ENCODE measurements at regions not wholly inside any gene's neighbourhood (a gene's known extent, or its start where the extent isn't known, plus 50 kb on each side); places are given as distances from the start of the nearest gene placed in this dataset.

DNA sequence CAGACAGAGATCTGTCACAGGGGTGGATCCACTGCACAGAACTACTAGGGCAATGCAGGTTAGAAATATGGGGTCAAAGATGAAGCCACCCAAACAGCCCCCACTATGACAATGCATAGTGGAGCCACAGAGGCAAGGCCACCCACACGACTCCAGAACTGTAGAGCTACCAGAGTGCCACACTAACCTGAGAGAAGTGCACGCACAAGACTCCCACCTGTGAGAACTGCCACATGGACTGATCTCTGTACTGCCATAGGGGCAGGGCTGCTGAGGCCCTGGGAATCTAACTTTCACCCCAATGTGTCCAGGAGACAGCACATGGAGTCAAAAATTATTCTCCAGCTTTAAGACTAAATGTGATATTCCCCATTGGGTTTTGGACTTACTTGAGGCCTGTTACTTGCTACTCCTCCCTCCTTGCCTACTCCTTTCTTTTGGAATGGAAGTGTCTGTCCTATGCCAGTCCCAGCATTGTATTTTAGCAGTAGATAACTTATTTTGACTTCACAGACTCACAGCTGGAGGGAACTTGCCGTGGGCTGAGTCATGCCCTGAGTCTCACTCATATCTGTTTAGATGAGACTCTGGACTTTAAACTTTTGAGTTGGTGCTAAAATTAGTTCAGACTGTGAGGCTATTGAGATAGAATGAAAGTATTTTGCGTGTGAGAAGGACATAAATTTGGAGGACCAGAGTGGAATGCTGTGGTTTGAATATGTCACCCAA is 853.3 kb downstream of the MAT2B start:
- peak in 1 of 2 donors; percentile 75 for DNase-seq

DNA sequence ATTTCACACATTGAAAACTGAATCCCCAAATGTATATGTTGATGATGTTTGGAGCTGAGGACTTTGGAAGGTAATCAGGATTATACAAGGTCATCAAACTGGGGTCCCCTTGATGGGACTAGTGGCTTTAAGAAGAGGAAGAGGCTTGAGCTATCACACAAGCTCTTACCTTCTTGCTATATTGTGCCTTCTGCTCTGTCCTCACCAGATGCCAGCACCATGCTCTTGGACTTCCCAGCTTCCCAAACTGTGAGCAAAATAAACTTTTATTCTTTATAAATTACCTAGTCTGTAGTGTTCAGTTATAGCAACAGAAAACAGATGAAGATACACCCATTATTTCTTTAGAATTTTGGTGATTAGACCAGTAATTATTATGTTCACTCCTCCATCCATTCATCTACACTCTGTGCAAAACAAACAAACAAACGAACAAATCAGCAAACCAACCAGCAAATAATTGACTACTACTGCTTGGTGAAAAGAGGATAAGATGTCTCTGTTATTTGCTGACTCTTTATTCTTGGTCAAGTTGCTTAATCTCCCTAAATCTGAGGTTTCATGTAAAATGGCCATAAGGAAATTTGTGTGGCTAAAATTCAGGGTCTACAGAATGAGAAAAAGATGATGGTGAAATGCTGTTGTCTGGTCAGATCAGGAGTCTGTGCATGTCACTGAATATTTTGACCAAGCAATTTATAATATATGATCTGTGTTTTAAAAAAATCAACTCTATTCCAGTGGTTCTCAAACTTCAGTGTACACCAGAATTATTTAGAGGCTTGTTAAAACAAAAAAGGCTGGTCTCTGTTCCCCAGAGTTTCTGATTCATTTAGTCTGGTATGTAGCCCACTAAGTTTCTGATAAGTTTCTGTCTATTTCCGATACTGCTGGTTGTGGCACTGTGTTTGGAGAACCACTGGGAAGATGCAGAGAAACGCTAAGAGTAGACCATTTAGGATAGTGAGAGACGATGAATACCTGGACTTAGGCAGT is 854.1 kb downstream of the MAT2B start:
- no peak for DNase-seq

DNA sequence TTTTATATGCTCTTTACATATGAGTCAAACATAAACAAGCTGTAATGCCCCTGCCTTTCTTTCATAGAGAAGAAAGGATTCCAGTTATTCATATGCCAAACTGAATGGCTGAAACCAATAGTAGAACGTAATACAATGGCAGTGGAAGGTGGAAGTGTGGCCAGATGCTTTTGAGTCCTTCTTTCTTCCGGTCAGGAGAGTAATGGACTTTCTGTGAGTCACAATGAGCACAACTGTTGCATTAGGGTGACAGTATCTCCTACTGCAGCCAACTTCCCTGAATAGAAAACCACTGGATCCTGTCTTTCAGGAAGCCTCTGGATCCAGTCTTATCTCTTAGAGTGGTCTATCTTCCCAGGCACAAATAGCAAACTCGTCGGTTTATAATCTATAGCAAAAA is 855.2 kb downstream of the MAT2B start:
- DNase-seq, result no peak

DNA sequence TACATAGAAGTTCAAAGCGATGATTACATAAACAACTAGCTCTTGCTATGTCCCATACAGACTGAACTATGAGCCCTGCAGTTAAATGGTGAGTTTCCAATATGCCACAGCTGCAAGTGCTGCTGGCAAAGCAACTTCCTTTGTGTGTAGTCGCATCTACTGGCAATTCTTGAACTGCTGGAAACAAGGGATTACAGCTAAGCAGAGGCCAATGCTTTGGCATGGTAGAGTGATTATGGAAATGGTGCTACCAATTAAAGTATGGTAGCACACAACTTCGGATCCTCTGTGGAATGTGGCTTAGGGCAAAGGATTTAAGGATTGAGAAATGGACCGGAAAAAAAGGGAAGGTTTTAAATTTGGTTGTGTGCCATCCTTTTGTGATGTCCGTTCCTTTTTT is 856.6 kb downstream of the MAT2B start:
- DNase-seq, result no peak

DNA sequence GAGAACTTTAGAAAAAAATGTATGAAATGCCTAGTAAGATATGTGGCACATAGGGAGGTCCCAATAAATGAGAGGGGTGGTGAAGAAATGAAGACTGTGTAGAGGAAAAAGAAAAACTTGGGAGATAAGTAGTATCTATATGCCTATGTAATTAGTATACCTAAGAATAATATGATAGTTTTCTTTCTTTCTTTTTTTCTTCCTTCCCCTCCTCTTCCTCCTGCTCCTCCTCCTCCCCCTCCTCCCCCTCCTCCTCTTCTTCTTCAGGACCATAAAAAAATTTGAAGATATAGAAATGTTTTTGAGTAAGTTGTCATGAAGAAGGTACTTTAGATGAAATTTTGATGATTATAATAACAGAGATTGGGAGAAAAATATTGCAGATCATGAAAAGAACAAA is 857.4 kb downstream of the MAT2B start:
- no peak for DNase-seq

DNA sequence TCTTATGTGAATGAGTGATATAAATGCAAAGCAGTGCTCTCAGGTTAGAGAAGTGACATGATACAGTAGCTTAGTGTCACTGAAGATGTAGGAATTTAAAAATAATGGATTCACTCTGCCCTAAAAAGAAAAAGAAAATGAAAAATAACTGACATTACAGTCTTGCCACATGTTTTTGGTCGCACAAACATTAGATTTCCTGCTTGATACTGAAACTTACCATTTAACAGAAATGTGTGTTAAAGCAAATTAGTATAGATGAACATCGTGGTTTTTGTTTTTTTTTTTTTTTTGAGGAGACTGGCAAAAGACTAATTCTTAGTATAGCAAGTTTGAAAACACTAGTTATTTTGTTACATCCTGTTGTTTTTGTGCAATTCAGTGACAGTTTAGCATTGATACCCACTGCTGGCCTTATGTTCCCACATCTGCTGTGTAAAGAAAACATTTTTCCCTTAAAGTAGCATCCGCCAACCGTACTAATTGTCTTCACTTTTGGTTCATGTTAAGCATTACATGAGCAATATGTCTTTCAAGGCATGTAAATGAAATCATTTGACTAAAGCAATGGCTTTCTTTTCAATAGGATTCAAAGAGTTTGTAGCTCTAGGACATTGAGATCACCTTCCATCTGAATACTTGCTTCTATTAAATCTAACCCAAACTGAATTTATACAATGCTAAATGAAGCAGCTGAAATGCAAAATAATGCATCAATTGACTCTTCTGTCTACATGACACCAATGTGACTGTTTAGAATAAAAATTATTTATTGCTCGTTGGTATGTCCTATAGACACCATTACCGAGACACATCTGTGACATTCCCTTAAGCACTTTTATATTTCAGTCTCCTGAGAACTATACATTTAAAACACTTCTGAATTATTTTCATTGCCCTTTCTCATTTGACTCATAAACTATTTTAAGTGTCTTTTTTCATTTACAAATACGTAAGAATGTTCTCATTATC is 859.1 kb downstream of the MAT2B start:
- DNase-seq, result no peak

DNA sequence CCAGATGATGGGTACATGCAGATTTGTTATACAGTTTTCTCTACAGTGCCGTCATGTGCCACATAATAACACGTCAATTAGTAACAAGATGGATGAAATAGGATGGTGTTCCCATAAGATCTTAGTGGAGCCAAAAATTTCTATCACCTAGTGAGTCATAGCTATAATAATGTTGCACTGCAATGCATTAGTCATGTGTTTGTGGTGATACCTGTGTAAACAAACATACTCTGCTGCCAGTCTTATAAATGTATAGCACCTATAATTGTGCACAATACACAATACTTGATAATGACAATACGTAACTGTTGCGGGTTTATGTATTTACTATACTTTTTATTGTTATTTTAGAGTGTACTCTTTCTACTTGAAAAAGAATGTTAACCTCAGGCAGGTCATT is 865.4 kb downstream of the MAT2B start:
- DNase-seq, result no peak

DNA sequence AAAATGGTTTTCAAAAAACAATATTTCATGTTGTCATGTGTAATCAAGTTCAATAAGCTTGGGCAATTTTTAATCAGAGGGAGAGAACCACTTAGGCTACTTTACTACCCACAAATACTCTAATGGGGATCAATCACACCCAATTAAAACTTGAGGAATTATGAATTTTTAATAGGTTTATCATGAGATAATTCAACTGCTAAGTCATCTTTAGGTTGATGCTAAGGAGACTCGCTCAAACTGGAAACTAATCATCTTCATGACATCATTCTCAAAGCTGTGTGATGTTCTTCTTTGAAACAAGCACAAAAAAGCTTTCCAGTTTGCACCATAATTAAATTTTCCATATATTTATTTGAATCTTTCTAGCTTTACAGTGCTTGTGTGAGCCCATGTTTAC is 867.5 kb downstream of the MAT2B start:
- no peak for DNase-seq

DNA sequence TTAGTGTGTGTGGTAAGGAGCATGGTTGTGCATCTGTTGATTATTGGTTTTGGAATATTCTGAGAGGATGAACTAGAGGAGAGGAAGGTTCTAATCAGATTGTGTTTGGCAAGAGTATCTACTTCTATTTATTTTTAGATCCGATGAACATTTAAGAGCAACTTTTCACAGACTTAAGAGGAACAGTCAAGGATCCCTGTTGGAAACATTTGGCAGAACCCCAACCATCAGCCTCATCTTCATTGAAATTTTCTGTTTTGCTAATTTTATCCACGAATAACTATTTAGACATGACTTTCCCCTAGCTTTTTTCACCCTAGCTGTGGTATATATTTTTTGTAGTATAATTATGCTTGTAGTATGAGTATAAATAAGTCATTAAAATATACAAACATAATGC is 868.5 kb downstream of the MAT2B start:
- no peak for DNase-seq

DNA sequence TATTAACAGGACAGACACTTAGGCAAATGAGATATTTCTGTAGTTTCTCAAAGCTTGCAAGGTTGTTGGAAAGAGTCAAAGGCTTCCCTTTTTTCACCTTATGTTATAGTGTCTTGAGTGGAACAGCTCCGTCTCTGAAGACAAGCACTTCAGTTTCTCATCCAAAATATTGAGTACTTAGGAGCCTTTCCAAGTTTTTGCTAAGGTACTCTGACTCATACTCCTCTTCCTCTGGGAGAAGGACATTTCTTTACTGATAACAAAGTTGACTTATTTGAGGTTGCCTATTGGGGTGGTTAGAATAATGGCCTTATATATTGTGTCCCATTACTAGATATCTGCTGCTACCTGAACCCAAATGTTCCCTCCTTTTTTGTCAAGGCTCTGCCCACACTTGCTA is 869.6 kb downstream of the MAT2B start:
- no peak for DNase-seq

DNA sequence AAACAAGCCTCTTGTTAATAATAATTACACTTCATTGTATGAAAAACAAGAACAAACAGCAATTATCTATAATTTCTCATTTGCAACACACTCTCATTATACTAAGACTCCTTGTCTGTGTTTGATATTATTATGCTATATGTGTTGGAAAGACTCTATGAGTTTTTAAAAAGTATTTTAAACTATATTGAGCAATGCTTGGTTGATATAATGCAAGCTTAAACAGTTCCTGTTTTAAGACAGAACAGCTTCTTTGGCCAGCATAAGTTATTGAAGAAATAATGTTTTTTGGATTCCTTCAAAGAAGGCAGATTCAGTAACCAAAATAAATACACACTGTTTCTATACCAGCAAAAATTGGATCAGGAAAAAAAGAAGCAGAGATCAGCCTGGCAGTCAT is 871.4 kb downstream of the MAT2B start:
- DNase-seq, result no peak

DNA sequence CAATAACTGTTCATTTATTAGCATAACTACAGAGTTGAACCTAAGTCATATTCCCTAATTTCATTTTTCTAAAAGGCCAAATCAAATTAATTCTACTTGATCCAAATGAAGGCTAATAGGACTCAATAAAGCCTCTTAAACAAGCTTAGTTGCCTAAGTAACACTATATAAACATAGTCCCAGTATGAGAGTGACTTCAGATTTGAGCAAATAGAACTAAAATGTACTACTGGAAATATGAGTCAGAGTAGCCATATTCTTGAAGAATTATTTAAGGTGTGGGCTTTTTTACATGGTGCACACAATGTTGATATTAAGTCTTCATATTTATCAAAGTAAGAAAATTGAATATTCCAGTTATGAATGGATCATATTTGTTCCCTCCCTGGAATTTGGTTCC is 872.3 kb downstream of the MAT2B start:
- no peak for DNase-seq

DNA sequence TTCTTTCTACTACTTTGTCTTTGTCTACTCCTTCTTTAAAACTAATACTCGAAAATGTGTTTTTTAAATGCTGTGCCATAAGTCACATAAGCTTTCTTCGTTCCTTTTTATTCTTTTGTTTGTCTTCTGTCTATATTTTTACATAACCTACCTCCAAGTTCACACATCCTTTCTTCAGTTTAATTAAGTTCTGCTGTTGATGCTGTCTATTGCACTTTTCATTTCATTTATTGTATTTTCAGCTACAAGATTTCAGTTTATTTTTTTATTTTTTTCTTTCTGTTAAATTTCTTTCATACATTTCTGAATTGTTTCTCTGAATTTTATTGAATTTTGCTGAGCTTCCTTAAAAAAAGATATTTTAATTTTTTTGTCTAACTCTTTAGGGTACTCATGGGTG is 878.2 kb downstream of the MAT2B start:
- DNase-seq, result no peak

DNA sequence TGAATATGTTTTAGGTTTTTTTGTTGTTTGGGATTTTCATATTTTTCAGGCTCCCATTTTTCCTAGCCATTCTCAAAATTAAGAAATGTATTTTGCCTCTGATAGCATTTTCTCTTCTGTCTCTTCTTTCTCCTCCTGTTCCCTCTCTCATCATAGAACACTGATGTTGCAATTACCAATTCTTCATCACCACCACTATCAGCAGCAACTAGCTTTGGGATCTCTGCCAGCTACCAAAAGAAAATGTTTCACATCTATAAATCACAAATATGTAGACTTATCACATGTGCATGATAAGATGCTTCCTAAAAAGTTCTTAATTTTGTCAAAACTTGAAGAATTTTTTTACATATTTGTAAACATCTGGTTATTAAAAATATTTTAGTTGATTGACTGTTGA is 887.1 kb downstream of the MAT2B start:
- no peak for DNase-seq

DNA sequence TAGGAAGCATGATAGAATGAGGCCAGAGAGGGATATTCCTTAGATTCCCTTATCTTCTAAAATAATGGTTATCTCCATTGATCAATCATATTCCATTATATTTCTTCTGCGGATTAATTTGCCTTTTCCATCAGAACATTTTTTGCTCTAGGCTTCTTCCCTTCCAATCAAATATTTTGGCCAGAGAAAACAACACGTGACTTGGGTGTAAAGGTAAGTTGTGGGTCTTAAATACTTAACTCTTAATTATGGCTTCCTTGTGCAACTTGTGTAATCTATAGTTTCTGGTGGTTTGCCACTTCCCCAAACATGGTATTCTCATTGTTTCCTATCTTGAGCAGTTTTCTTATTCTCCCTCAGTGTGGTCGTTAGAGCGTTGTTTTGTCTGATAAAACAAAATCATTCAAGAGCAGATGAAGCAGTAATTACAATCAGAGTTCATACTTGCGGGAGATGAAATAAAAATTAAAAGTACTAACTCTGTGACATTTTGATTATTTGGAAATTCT is 889.3 kb downstream of the MAT2B start:
- DNase-seq, result no peak

DNA sequence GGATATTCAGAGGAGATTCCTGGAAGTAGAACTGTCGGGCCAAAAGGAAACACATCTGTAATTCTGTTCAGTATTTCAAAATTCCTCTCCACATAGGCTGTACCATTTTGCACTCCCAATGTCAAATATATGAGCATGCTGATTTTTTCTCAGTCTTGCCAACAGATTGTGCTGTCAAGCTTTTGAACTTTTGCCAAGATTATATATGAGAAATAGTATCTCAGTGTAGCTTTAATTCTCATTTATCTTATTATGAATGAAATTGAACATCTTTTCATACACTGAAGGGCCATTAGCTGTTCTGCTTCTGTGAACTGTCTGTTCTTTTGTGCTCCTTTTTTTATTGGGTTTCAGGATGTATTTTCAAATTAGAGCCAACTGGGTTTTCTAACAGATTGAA is 907.1 kb downstream of the MAT2B start:
- DNase-seq, result no peak

DNA sequence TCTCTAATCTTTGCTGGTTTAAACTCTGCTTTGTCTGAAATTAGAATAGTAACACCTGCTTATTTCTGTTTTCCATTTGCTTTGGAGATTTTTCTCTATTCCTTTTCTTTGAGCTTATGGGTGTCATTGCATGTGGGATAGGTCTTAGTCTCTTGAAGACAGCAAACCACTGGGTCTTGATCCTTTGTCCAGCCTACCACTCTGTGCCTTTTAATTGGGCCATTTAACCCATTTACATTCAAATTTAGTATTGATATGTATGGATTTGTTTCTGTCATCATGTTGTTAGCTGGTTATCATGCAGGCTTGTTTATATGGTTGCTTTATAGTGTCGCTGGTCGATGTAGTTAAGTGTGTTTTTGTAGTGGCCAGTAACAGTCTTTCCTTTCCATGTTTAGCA is 914.7 kb downstream of the MAT2B start:
- no peak for DNase-seq

DNA sequence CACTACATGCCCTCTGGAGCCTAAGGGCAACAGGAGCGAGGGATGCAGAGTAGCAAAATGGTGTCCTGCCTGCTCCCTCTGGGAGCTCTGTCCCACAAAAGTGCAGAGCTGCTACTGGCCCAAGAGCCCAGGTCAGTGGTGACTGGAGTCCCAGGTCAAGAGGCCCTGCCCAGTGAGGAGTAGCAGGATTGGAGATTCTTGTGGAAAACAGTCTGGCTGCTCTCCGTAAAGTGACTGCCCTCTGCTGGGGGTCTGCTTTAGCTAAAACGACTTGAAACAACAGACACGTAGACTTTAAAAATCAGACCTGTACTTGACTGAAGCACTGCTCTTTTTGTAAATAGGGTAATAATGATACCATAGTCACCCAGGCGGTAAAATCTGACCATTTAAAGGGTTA is 917.0 kb downstream of the MAT2B start:
- no peak for DNase-seq

DNA sequence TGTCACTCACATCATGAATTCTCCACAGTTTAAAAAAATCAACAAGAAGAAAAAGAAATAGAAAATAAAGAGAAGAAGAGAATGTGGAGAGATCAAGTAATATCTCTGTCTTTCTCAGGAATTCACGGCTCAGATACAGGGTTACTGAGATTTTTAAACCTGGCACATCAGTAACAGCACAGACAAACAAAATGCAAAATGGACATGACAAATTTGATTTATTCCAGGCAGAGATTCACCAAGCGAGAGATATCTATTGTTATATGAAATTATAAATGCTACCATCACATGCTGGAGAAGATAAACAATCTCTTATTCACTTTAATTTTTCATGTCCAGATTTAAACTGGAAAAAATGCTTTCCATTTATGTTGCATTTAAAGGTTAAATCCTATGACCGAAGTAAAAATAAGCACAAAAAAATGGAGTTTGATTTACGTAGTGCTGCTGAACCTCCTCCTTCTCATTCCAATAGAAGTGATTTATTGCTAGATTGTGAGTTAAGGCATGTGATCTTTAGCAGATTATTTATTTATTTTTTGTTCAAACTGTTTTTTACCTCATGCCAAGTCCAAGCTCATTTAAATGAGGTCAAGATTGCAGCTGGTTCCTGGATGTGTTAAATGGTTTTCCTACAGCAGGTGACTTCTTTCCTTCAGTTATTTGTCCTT is 926.4 kb downstream of the MAT2B start:
- DNase-seq, result no peak

DNA sequence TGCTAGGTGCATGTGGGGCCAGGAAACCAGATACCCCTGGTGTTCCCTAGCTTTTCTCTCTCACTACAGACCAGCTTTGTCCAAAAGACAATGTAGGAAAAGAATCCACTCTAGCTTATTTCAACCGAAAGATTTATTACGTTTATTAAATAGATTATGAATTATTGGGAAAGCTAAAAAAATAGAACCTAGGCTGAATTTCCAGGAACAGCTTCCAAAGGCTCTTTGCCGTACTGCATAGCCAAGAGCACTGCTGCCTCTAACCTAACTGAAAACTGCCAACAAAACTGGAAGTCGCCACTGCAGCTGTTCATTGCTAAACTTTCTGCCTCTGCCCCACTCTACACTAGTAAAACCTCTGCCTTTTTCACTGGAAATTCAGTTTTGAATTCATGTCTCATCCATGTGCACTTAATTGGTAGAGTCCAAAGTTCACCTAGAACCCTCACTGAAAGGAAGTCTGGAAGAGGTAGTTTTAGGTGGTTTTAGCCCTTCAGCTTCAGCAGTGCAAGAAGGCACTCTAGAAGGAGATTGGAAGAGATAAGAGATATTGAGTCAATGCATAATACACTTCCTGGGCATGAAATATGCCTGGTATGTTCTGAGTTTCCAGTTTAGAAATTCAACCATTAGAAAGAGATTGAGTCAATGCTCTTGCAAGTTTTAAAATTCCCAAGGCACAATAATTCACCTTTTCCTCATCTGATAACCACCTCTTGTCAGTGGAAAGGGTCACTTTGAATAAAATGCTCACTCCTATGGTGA is 927.9 kb downstream of the MAT2B start:
- no peak for DNase-seq

DNA sequence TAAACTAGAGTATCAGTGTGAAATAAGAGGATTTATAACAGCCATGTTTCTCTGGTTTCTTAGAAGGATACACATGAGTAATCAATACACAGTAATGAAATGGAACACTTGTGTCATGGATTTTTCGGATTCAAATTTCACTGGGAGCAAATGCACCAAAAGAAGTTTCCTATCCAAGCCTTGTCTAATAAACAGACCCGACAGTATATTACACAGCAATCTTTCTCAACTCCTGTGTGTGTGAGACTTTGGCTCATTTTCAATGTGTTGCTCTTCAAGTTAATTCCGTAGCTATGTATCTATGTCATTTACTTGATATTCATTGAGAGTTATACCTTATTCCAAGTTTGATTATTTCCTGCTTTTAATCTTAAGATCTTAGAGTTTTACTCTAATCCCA is 930.2 kb downstream of the MAT2B start:
- no peak for DNase-seq

Measured in bone marrow (tissue), 2 donors.